ENCODE measurements at regions not wholly inside any gene's neighbourhood (a gene's known extent, or its start where the extent isn't known, plus 50 kb on each side); places are given as distances from the start of the nearest gene placed in this dataset.

GRCh38 chr7:101747053-101747878 is 70.2 kb upstream of the CUX1 start:
- Histone ChIP-seq H3K27ac (ENCODE audit: low read depth, low read length, poor library complexity, severe bottlenecking) (peak overlapping the region; percentile 16), H2AFZ (ENCODE audit: low read length) (no peak overlapping the region), H3K9me2 (ENCODE audit: low read depth, low read length) (no peaks in the 10 kb centered on the region), H4K20me1 (ENCODE audit: insufficient read depth, low read length) (no peaks in the 10 kb centered on the region), H3K36me3 (ENCODE audit: insufficient read depth, low read length) (no peaks in the 10 kb centered on the region), H3K9ac (ENCODE audit: low read length) (no peak overlapping the region), H3K79me2 (ENCODE audit: insufficient read depth, low read length) (no peaks in the 10 kb centered on the region), H3K27me3 (ENCODE audit: insufficient read depth, low read length) (no peaks in the 10 kb centered on the region), H3K4me1 (ENCODE audit: insufficient read depth, low read length, severe bottlenecking) (peaks cover 41% of the 10 kb centered on the region), H3K9me3 (ENCODE audit: low read length) (no peaks in the 10 kb centered on the region), H3K4me2 (ENCODE audit: low read length) (no peak overlapping the region), H3K4me3 (ENCODE audit: low read depth, low read length, poor library complexity, severe bottlenecking) (no peak overlapping the region), H3F3A (ENCODE audit: insufficient read depth, low read length) (no peaks in the 10 kb centered on the region)
- TF ChIP-seq EZH2 (IDR thresholded peaks at IDR 0.05; ENCODE audit: borderline replicate concordance, low read length) (no peak), CTCF (IDR thresholded peaks at IDR 0.05; ENCODE audit: low read length) (no peak)

GRCh38 chr7:101747879-101748345 is 69.5 kb upstream of the CUX1 start:
- no peak overlapping the region for H3K27ac ChIP-seq (ENCODE audit: low read depth, low read length, poor library complexity, severe bottlenecking)
- H3K9ac ChIP-seq (ENCODE audit: low read length), result no peak overlapping the region
- H2AFZ ChIP-seq (ENCODE audit: low read length), result no peak overlapping the region

GRCh38 chr7:101749891-101750290 is 67.5 kb upstream of the CUX1 start:
- Histone ChIP-seq H3K4me3 (ENCODE audit: low read depth, low read length, poor library complexity, severe bottlenecking) (no peak overlapping the region), H3K4me2 (ENCODE audit: low read length) (no peak overlapping the region), H3K9ac (ENCODE audit: low read length) (no peak overlapping the region), H3K4me1 (ENCODE audit: insufficient read depth, low read length, severe bottlenecking) (peaks cover 31% of the 10 kb centered on the region), H3F3A (ENCODE audit: insufficient read depth, low read length) (no peaks in the 10 kb centered on the region), H3K9me2 (ENCODE audit: low read depth, low read length) (no peaks in the 10 kb centered on the region), H3K27ac (ENCODE audit: low read depth, low read length, poor library complexity, severe bottlenecking) (no peak overlapping the region), H3K9me3 (ENCODE audit: low read length) (no peaks in the 10 kb centered on the region), H3K79me2 (ENCODE audit: insufficient read depth, low read length) (no peaks in the 10 kb centered on the region), H3K36me3 (ENCODE audit: insufficient read depth, low read length) (no peaks in the 10 kb centered on the region), H2AFZ (ENCODE audit: low read length) (no peak overlapping the region), H3K27me3 (ENCODE audit: insufficient read depth, low read length) (no peaks in the 10 kb centered on the region), H4K20me1 (ENCODE audit: insufficient read depth, low read length) (no peaks in the 10 kb centered on the region)
- TF ChIP-seq EZH2 (IDR thresholded peaks at IDR 0.05; ENCODE audit: borderline replicate concordance, low read length) (no peak), CTCF (IDR thresholded peaks at IDR 0.05; ENCODE audit: low read length) (no peak)

More at GRCh38 chr7:101747879-101748345, 69.5 kb upstream of the CUX1 start:
- H3K4me2 ChIP-seq (ENCODE audit: low read length), result no peak overlapping the region
- no peaks in the 10 kb centered on the region for H3K36me3 ChIP-seq (ENCODE audit: insufficient read depth, low read length)
- TF ChIP-seq EZH2 (IDR thresholded peaks at IDR 0.05; ENCODE audit: borderline replicate concordance, low read length) (no peak), CTCF (IDR thresholded peaks at IDR 0.05; ENCODE audit: low read length) (no peak)
- H3K4me1 ChIP-seq (ENCODE audit: insufficient read depth, low read length, severe bottlenecking), result peaks cover 34% of the 10 kb centered on the region
- H3K9me2 ChIP-seq (ENCODE audit: low read depth, low read length), result no peaks in the 10 kb centered on the region
- no peaks in the 10 kb centered on the region for H3F3A ChIP-seq (ENCODE audit: insufficient read depth, low read length)
- H3K9me3 ChIP-seq (ENCODE audit: low read length), result no peaks in the 10 kb centered on the region
- H3K27me3 ChIP-seq (ENCODE audit: insufficient read depth, low read length), result no peaks in the 10 kb centered on the region
- no peaks in the 10 kb centered on the region for H4K20me1 ChIP-seq (ENCODE audit: insufficient read depth, low read length)
- H3K4me3 ChIP-seq (ENCODE audit: low read depth, low read length, poor library complexity, severe bottlenecking), result no peak overlapping the region
- no peaks in the 10 kb centered on the region for H3K79me2 ChIP-seq (ENCODE audit: insufficient read depth, low read length)

All from OCI-LY1 (cell line).